Right lobe of liver (tissue), 6 donors: ENCODE measurements at regions not wholly inside any gene's neighbourhood (a gene's known extent, or its start where the extent isn't known, plus 50 kb on each side); places are given as distances from the start of the nearest gene placed in this dataset.

Experiments
- ATAC-seq, 4 donors: fragments of 200-7000 bp; cut with Tn5 transposase; one replicate each; pipeline ENCODE4 v1.9.1; 2020; ENCODE audit warnings: mild to moderate bottlenecking in 4 of 4, moderate library complexity in 4 of 4
- DNase-seq, 3 donors: peaks; one replicate each; pipeline ENCODE4 v3.0.0-alpha.2; 2020
- H3K27ac ChIP-seq, 3 donors: fragments of 200-600 bp; one replicate each; pipeline ENCODE4 v1.8.0; 2022
- H3K27me3 ChIP-seq, 2 donors: fragments of 200-600 bp; one replicate each; pipeline ENCODE4 v1.8.0; 2022
- H3K36me3 ChIP-seq, 4 donors: fragments of 200-600 bp; sonication (generic) in 1 of 4; one replicate each; pipeline versions ENCODE4 v1.5.1 to v1.8.0; 2017 to 2022; ENCODE audit warnings: control low read depth in 1 of 4
- H3K4me1 ChIP-seq, 4 donors: fragments of 200-600 bp; sonication (generic) in 1 of 4; one replicate each; pipeline versions ENCODE4 v1.5.1 to v1.8.0; 2017 to 2022; ENCODE audit warnings: control low read depth in 1 of 4
- H3K4me3 ChIP-seq, 3 donors: fragments of 200-600 bp; one replicate each; pipeline ENCODE4 v1.8.0; 2022
- H3K9me3 ChIP-seq, 4 donors: fragments of 200-600 bp; sonication (generic) in 1 of 4; one replicate each; pipeline versions ENCODE4 v1.5.1 to v1.8.0; 2017 to 2022; ENCODE audit warnings: control low read depth in 1 of 4
- POLR2A ChIP-seq: fragments of 450-650 bp; IDR thresholded peaks from one replicate; pipeline ENCODE4 v1.6.1; 2017; ENCODE audit warnings: antibody characterized with exemption, mild to moderate bottlenecking
- WGBS: methylation state at CpG from one replicate; pipeline ENCODE4 v1.1.6; 2018; ENCODE audit warnings: low coverage, low lambda C conversion rate; ENCODE audit not compliant: insufficient coverage; ENCODE audit errors: missing lambda C conversion rate; 5-methylcytosine and 5-hydroxymethylcytosine counted together
- intact Hi-C, 2 donors: fragments of 100-400 bp; cut with DNase I; formaldehyde crosslinking; loops; one replicate each; pipeline versions ENCODE4 v1.11.2 to v1.14.1; 2022
- TF ChIP-seq, protein P1 (sequence below), 4 donors: fragments of 200-600 bp in 3 of 4; fragments of 450-650 bp in 1 of 4; IDR thresholded peaks; one replicate each; pipeline versions ENCODE4 v1.5.1 to v1.8.0; 2016 to 2022; ENCODE audit warnings: antibody characterized with exemption in 4 of 4, mild to moderate bottlenecking in 2 of 4
- donor health status: DM: no; HTN: yes; CAD: no.
- donor health status: DM: no; HTN: no; CAD: no.
- donor health status: DM: no; HTN: no; CAD: no.
- donor health status: DM: no; HTN: yes; CAD: no.
- donor health status: DM: no; HTN: yes; CAD: no.

DNA sequence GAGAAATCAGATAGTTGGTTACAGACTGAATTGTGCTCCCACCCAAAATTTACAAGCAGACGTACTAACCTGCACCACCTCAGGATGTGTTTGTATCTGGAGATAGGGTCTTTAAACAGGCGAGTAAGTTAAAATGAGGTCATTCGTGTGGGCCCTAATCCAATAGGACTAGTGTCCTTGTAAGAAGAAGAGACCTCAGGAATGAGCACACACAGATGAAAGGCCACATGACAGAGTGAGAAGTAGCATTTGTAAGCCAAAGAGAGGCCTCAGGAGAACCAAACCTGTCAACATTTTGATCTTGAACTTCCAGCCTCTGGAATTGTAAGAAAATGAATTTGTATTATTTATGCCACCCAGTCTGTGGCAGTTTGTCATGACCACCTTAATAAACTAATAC lies 149.5 kb upstream of the VWC2 start:
- intact Hi-C loops = no loop called here
- Histone ChIP-seq H3K4me3 (no peak overlapping the region), H3K27me3 (no peaks in the 10 kb centered on the region), H3K36me3 (no peaks in the 10 kb centered on the region), H3K9me3 (no peaks in the 10 kb centered on the region), H3K27ac (no peak overlapping the region), H3K4me1 (no peaks in the 10 kb centered on the region)
- ATAC-seq = no peak
- WGBS = 42% methylated on average over 3 of the region's 3 CpGs
- TF ChIP-seq, protein P1, sequence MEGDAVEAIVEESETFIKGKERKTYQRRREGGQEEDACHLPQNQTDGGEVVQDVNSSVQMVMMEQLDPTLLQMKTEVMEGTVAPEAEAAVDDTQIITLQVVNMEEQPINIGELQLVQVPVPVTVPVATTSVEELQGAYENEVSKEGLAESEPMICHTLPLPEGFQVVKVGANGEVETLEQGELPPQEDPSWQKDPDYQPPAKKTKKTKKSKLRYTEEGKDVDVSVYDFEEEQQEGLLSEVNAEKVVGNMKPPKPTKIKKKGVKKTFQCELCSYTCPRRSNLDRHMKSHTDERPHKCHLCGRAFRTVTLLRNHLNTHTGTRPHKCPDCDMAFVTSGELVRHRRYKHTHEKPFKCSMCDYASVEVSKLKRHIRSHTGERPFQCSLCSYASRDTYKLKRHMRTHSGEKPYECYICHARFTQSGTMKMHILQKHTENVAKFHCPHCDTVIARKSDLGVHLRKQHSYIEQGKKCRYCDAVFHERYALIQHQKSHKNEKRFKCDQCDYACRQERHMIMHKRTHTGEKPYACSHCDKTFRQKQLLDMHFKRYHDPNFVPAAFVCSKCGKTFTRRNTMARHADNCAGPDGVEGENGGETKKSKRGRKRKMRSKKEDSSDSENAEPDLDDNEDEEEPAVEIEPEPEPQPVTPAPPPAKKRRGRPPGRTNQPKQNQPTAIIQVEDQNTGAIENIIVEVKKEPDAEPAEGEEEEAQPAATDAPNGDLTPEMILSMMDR (IDR thresholded peaks at IDR 0.05) = no peak
- no peak for TF ChIP-seq POLR2A
- DNase-seq = no peak

DNA sequence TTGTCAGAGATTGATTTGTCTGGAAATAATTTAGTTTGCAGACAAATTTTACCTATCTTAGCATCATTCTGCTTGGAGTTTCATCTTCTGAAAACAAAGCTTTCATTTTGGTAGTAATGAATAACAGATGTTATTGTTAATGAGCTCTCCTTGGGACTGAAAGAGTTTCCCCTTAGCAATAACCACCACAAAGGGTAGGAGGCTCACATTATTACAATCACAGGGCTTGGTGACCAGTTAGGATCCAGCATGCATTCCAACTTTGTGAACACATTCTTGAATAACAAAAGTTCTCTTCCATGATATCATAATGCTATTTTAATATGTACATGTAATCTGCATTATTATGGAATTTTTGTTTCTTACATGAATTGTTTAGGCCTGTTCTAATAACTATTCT lies 148.8 kb upstream of the VWC2 start:
- ATAC-seq (no peak), DNase-seq (no peak)
- TF ChIP-seq POLR2A = no peak
- TF ChIP-seq, protein P1 (IDR thresholded peaks at IDR 0.05) = no peak
- H3K27ac ChIP-seq = no peak overlapping the region
- H3K4me3 ChIP-seq = no peak overlapping the region
- no peaks in the 10 kb centered on the region for H3K36me3 ChIP-seq
- intact Hi-C loops = no loop called here
- no peaks in the 10 kb centered on the region for H3K4me1 ChIP-seq
- no peaks in the 10 kb centered on the region for H3K27me3 ChIP-seq
- no peaks in the 10 kb centered on the region for H3K9me3 ChIP-seq

DNA sequence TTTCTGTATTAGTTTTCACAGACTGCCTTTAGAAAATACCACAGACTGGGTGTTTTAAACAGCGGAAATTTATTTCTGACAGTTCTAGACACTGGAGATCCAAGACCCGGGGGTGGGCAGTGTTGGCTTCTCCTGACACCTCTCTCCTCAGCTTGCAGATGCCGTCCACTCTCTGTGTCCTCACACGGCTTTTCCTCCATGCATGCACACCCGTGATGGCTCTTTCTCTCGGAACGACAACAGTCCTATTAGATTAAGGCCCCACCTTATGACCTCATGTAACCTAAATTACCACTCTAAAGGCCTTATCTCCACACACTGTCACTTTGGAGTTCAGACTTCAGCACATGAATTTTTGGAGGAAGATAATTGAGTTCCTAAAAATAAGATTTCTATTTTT lies 142.9 kb upstream of the VWC2 start:
- H3K4me1 ChIP-seq = no peaks in the 10 kb centered on the region
- H3K36me3 ChIP-seq = no peaks in the 10 kb centered on the region
- TF ChIP-seq, protein P1 (IDR thresholded peaks at IDR 0.05) = no peak
- TF ChIP-seq POLR2A = no peak
- H3K27me3 ChIP-seq = no peaks in the 10 kb centered on the region
- WGBS = 51% methylated on average over 7 of the region's 7 CpGs
- no peak overlapping the region for H3K4me3 ChIP-seq
- DNase-seq (no peak), ATAC-seq (no peak)
- intact Hi-C loops = no loop called here
- H3K27ac ChIP-seq = no peak overlapping the region
- H3K9me3 ChIP-seq = no peaks in the 10 kb centered on the region

DNA sequence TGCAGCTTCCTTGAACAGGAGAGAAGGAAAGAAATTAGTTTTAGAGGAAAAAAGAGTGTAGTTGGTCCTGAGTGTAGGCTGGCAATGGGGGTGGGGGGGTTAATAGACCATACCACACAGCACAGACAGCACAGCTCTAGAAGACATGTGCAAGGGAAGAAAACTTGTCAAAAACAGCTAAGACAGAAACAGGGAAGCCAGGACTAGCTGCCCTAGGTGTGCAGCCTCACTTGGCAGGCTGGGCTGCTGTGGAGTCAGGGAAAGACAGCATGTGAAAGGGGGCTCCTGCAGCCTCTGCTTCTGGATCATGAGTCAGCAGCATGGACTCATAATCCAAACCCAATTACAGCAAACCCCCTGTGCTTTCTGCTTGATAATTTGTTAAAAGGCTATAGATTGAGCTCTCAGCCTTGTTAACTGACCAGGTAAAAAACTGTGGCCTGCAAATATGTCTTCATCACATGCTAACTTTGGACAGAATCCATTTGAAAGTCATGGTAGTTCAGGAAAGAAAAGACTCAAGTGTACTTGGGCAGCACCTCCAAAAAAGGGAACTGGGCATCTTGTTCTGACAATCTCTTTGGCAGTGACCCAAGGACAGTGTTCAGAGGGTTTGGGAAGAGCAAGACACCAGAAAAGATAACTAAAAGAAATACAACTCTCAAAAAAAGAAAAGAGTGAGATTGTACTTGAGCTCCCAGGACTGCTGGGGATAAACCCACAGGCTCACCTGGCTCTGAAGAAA lies 142.2 kb upstream of the VWC2 start:
- no peak for TF ChIP-seq POLR2A
- TF ChIP-seq, protein P1 (IDR thresholded peaks at IDR 0.05) = no peak
- intact Hi-C loops = no loop called here
- Histone ChIP-seq H3K4me3 (no peak overlapping the region), H3K27me3 (no peaks in the 10 kb centered on the region), H3K36me3 (no peaks in the 10 kb centered on the region), H3K4me1 (no peaks in the 10 kb centered on the region), H3K27ac (no peak overlapping the region), H3K9me3 (no peaks in the 10 kb centered on the region)
- DNase-seq (no peak), ATAC-seq (no peak)

DNA sequence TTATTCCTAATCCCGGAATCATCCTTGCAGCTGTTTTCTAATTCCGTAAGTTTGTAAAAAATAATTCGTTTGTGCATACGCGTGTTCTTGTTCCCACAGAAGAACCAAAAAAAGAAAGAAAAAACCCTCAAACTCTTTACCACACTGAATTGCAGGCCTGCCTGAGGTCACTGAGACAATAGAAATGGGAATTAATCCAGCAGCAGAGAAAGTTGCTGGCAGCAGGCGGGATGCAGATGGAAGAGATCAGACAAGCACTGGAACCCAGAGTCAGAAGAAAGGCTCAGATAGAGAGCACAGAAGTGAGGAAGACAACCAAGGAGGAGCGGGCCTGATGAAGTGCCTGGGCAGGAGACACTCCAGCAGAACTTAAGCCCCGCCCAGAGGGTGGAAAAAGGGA lies 141.5 kb upstream of the VWC2 start:
- no peak for DNase-seq
- intact Hi-C loops = no loop called here
- ATAC-seq = no peak
- Histone ChIP-seq H3K4me3 (no peak overlapping the region), H3K36me3 (no peaks in the 10 kb centered on the region), H3K4me1 (no peaks in the 10 kb centered on the region), H3K27ac (no peak overlapping the region), H3K9me3 (no peaks in the 10 kb centered on the region), H3K27me3 (no peaks in the 10 kb centered on the region)
- TF ChIP-seq, protein P1 (IDR thresholded peaks at IDR 0.05) = no peak
- no peak for TF ChIP-seq POLR2A
- 51% methylated on average over 7 of the region's 8 CpGs for WGBS
